Adrenal gland (tissue), 9 donors: ENCODE measurements at regions not wholly inside any gene's neighbourhood (a gene's known extent, or its start where the extent isn't known, plus 50 kb on each side); places are given as distances from the start of the nearest gene placed in this dataset.

Experiments used
- DNase-seq, 7 donors: peaks; one replicate each; pipeline ENCODE4 v3.0.0-alpha.2; 2019 to 2020
- H3K27ac ChIP-seq, 5 donors: fragments of 200-600 bp; sonication (generic) in 4 of 5; 1 replicate in 3 of 5; 2 replicates in 2 of 5; pipeline versions ENCODE4 v1.5.1 to v1.8.0; 2016 to 2020; ENCODE audit warnings: mild to moderate bottlenecking in 1 of 5
- H3K27me3 ChIP-seq: fragments of 200-600 bp; 2 replicates; pipeline ENCODE4 v1.8.0; 2021
- H3K36me3 ChIP-seq, 2 donors: fragments of 200-600 bp; replicated peaks in 1 of 2; 1 replicate in 1 of 2; 2 replicates in 1 of 2; pipeline versions ENCODE4 v1.5.1 to v1.8.0; 2018 to 2022
- H3K4me1 ChIP-seq, 2 donors: fragments of 200-600 bp; replicated peaks in 1 of 2; 1 replicate in 1 of 2; 2 replicates in 1 of 2; pipeline versions ENCODE4 v1.5.1 to v1.8.0; 2018 to 2021
- H3K4me3 ChIP-seq, 4 donors: fragments of 200-600 bp; sonication (generic) in 3 of 4; one replicate each; pipeline ENCODE4 v1.5.1; 2016 to 2018
- H3K9me3 ChIP-seq, 3 donors: fragments of 200-600 bp; sonication (generic) in 1 of 3; replicated peaks in 1 of 3; 1 replicate in 2 of 3; 2 replicates in 1 of 3; pipeline versions ENCODE4 v1.5.1 to v1.8.0; 2016 to 2021
- POLR2A ChIP-seq, 2 donors: fragments of 450-650 bp; IDR thresholded peaks; one replicate each; pipeline ENCODE4 v1.6.1; 2017; ENCODE audit warnings: antibody characterized with exemption in 2 of 2, mild to moderate bottlenecking in 2 of 2, moderate library complexity in 1 of 2
- WGBS, 4 donors: extraction: QIAGEN DNeasy Blood & Tissue Kit in 2 of 4; methylation state at CpG; one replicate each; pipeline versions ENCODE4 v1.1.5 to v1.1.7; 2013 to 2017; 5-methylcytosine and 5-hydroxymethylcytosine counted together
- intact Hi-C, 2 donors: fragments of 100-400 bp; cut with DNase I; formaldehyde crosslinking; loops; one replicate each; pipeline versions ENCODE4 v1.14.1 to v1.15.0; 2022 to 2023
- TF ChIP-seq, protein P1 (sequence below), 6 experiments: fragments of 450-650 bp in 4 of 6; fragments of 200-600 bp in 2 of 6; sonication (generic) in 1 of 6; IDR thresholded peaks; 1 replicate in 5 of 6; 2 replicates in 1 of 6; pipeline versions ENCODE4 v1.5.1 to v1.8.0; 2016 to 2021; ENCODE audit warnings: antibody characterized with exemption in 6 of 6, mild to moderate bottlenecking in 2 of 6, moderate library complexity in 1 of 6
- donor health status: healthy with polysubstance abuse.
- donor health status: Bipolar disorder and iron deficiency.
- donor health status: DM: yes; HTN: yes; CAD: no.
- donor health status: DM: no; HTN: no; CAD: no.
- donor health status: DM: no; HTN: no; CAD: no.

GRCh38 chr11:92406472-92406871, 181.9 kb downstream of the FAT3 start:
- WGBS, 4 donors = 57 to 73% (median 59%) methylated on average over 2 of the region's 2 CpGs
- TF ChIP-seq, protein P1, sequence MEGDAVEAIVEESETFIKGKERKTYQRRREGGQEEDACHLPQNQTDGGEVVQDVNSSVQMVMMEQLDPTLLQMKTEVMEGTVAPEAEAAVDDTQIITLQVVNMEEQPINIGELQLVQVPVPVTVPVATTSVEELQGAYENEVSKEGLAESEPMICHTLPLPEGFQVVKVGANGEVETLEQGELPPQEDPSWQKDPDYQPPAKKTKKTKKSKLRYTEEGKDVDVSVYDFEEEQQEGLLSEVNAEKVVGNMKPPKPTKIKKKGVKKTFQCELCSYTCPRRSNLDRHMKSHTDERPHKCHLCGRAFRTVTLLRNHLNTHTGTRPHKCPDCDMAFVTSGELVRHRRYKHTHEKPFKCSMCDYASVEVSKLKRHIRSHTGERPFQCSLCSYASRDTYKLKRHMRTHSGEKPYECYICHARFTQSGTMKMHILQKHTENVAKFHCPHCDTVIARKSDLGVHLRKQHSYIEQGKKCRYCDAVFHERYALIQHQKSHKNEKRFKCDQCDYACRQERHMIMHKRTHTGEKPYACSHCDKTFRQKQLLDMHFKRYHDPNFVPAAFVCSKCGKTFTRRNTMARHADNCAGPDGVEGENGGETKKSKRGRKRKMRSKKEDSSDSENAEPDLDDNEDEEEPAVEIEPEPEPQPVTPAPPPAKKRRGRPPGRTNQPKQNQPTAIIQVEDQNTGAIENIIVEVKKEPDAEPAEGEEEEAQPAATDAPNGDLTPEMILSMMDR (IDR thresholded peaks at IDR 0.05) = no peak
- no peak for TF ChIP-seq POLR2A (IDR thresholded peaks at IDR 0.05)
- no peaks in the 10 kb centered on the region for H3K27me3 ChIP-seq
- H3K4me1 ChIP-seq = no peaks in the 10 kb centered on the region
- no peak overlapping the region for H3K4me3 ChIP-seq
- DNase-seq = no peak
- intact Hi-C loops = no loop called here
- no peaks in the 10 kb centered on the region for H3K9me3 ChIP-seq
- H3K36me3 ChIP-seq = no peaks in the 10 kb centered on the region
- H3K27ac ChIP-seq = no peak overlapping the region

DNA sequence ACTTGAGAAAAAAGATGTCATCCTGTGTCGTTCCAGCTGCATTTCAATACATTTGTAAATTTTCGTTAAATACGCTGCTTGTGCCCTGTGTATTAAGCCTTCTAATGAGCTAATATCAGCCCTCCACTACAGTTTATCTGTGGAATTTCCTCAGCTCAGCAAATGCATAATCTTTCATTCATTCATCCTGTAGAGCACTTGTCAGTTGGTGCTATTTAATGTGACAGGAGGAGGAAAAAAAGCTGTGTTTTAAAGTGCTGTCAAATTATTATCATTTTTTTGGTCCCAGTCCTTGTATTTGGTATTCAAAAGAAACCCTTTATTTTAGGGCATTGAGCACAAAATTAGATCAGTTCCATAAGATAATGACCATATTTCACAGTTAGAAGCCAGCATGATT, 184.7 kb downstream of the FAT3 start:
- Histone ChIP-seq H3K27ac (no peak overlapping the region), H3K9me3 (no peaks in the 10 kb centered on the region), H3K4me1 (no peaks in the 10 kb centered on the region), H3K4me3 (no peak overlapping the region), H3K36me3 (no peaks in the 10 kb centered on the region), H3K27me3 (no peaks in the 10 kb centered on the region)
- intact Hi-C loops = no loop called here
- TF ChIP-seq, protein P1 (IDR thresholded peaks at IDR 0.05) = no peak
- no peak for TF ChIP-seq POLR2A (IDR thresholded peaks at IDR 0.05)
- WGBS, 4 donors = 73 to 81% (median 77%) methylated on average over 3 of the region's 3 CpGs
- DNase-seq = no peak

GRCh38 chr11:92409956-92410355, 185.3 kb downstream of the FAT3 start:
- H3K4me3 ChIP-seq = no peak overlapping the region
- no peaks in the 10 kb centered on the region for H3K27me3 ChIP-seq
- H3K36me3 ChIP-seq = no peaks in the 10 kb centered on the region
- H3K27ac ChIP-seq = no peak overlapping the region
- 81 to 95% (median 86%) methylated on average over 3 of the region's 3 CpGs for WGBS, 4 donors
- H3K4me1 ChIP-seq = no peaks in the 10 kb centered on the region
- H3K9me3 ChIP-seq = no peaks in the 10 kb centered on the region
- no peak for DNase-seq
- intact Hi-C loops = no loop called here
- TF ChIP-seq, protein P1 (IDR thresholded peaks at IDR 0.05) = no peak
- no peak for TF ChIP-seq POLR2A (IDR thresholded peaks at IDR 0.05)

DNA sequence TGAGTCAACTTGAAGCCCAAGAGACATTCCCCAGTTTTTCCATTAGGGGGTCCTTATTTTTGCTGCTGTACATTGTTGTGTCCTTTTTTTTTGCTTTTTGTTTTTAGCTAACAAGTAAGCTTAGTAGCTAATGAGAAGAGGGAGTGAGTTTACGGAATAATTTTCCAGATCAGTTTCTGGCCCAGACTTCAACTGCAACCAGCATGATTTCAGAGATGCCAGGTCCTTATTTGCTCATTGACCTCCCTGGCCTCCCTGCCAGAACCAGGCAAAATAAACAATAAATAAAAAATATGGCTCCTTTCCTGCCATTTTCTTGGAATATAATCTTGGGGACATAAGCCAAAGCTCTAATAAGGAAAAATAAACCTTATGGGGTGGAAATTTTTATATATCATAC, 185.9 kb downstream of the FAT3 start:
- Histone ChIP-seq H3K27me3 (no peaks in the 10 kb centered on the region), H3K27ac (no peak overlapping the region), H3K4me1 (no peaks in the 10 kb centered on the region), H3K36me3 (no peaks in the 10 kb centered on the region), H3K4me3 (no peak overlapping the region), H3K9me3 (no peaks in the 10 kb centered on the region)
- intact Hi-C loops = no loop called here
- DNase-seq = no peak
- WGBS, 4 donors = 47 to 62% (median 52%) methylated on average over 1 of the region's 1 CpG
- TF ChIP-seq POLR2A (IDR thresholded peaks at IDR 0.05) = no peak

GRCh38 chr11:92411431-92411830, 186.8 kb downstream of the FAT3 start:
- 85 to 91% (median 86%) methylated on average over 5 of the region's 5 CpGs for WGBS, 4 donors
- H3K36me3 ChIP-seq = no peaks in the 10 kb centered on the region
- no peak for DNase-seq
- TF ChIP-seq, protein P1 (IDR thresholded peaks at IDR 0.05) = no peak
- no peak for TF ChIP-seq POLR2A (IDR thresholded peaks at IDR 0.05)
- H3K27ac ChIP-seq = no peak overlapping the region
- no peaks in the 10 kb centered on the region for H3K27me3 ChIP-seq
- no peaks in the 10 kb centered on the region for H3K4me1 ChIP-seq
- intact Hi-C loops = no loop called here
- H3K9me3 ChIP-seq = no peaks in the 10 kb centered on the region
- H3K4me3 ChIP-seq = no peak overlapping the region
